HG03135 (cell line): ENCODE measurements at regions not wholly inside any gene's neighbourhood (a gene's known extent, or its start where the extent isn't known, plus 50 kb on each side); places are given as distances from the start of the nearest gene placed in this dataset.

Source experiments
- ATAC-seq: cut with Tn5 transposase; IDR thresholded peaks from one replicate; pipeline ENCODE4 v1.9.1; 2021; ENCODE audit warnings: mild to moderate bottlenecking, moderate library complexity; ENCODE audit not compliant: unreplicated experiment

- ATAC-seq = no peak
These were observed 127.2 kb upstream of the STT3B start for GRCh38 chr3:31405515-31405914.

DNA sequence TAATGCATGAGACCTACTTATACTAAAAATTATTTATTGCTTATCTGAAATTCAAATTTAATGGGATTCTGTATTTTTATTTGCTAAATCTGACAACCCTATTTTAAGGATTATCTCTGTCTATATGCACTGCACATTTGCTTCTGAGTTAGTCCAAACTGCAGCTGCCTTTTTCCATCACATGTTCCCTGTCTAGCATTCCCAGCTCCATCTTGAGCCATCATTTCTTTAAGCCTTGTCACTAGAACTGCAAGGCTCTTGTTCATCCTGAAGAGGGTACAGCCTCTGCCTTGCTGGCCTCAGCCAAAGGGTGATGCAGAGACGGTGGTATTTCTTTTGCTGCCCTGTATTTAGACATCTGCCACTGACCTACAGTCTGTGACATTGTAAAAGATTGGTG is 125.8 kb upstream of the STT3B start:
- ATAC-seq = no peak

DNA sequence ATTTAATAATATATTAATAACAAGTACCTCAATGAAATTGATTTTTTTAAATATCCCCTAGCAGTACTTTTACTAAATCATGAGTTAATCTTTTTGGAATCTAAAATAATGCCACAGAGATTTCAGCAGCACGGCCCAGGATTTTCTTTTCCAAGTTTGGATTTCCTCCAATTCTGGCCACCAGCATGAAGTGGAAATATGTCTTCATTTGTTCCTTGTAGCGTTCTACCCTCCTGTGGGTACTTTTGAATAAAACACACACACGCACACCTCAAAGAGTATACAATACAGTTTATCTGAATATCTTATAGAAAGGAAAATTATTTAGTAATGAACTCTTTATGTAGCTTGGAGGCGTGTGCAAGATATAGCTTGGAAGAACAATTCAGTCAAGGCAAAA is 125.1 kb upstream of the STT3B start:
- ATAC-seq = no peak

- no peak for ATAC-seq
These were observed 124.0 kb upstream of the STT3B start for GRCh38 chr3:31408720-31409119.

DNA sequence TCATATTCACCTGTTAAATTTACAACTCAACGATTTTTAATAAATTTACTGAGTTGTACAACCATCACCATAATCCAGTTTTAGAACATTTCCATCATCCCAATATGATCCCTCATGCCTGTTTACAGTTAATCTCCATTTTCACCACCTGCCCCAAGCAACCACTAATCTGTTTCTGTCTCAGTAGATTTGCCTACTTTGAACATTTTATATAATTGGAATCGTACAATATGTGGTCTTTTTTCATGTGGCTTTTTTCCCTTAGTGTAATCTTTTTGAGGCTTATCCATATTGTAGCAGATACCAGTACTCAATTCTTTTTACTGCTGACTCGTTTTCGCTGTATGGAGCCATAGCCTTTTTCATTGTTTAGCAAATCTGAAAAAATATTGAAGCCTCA is 123.3 kb upstream of the STT3B start:
- ATAC-seq = no peak

- no peak for ATAC-seq
These were observed 122.9 kb upstream of the STT3B start for GRCh38 chr3:31409866-31410265.

DNA sequence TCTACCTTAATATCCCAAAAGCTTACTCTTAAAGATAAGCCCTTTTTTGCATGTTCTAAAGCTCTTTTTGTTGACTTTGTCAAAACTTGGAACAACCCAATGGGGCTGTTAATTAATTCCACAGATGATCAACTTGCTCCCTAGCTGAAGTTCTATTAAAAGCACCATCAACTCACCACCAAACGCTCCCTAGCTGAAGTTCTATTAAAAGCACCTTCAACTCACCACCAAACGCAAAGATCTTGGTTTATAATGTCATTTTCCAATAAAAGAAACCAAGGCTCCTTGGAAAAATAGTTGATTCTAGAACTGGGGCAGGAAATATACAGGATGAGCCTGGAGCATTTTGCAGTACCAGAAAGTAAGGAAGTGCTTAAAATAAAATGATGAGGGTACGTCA is 122.3 kb upstream of the STT3B start:
- no peak for ATAC-seq

- ATAC-seq = no peak
These were observed 119.9 kb upstream of the STT3B start for GRCh38 chr3:31412832-31413231.

DNA sequence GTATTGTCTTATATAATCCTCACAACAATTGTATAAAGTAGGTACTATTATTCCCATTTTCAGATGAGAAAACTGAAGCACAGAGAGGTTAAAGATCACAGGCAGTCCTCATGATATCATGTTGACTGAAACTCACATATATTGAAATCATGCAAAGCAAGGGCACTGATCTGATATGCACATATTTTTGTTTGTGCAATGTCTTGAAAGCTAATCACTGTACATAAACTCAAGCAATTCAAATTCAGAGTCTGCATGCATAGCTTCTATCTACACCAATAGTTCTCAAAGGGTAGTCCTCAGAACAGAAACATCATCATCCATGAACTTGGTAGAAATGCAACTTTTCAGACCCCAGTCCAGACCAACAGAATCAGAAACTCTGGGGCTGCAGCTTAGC is 119.2 kb upstream of the STT3B start:
- no peak for ATAC-seq

GRCh38 chr3:31416980-31417379 is 115.7 kb upstream of the STT3B start:
- ATAC-seq = no peak

DNA sequence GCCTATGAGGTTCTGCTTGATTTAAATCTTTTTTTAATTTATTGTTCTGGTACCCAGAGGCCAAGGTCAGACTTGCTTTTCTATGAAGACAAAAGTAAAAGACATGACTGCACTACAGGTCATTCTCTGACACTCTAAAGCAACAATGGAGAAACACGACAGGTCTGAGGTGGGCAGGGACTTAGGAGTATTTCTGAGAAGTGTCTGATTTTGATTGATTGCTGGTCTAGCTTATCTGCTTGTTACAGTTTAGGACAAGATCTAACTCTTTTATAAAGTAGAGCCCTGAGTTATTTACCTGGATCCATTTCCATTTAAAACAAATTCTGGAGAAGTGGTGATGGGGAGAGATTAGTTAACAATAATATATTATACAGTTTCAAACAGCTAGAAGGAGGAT is 115.2 kb upstream of the STT3B start:
- no peak for ATAC-seq

- no peak for ATAC-seq
These were observed 112.4 kb upstream of the STT3B start for GRCh38 chr3:31420311-31420710.

- no peak for ATAC-seq
These were observed 111.2 kb upstream of the STT3B start for GRCh38 chr3:31421314-31422048.

- no peak for ATAC-seq
These were observed 110.5 kb upstream of the STT3B start for GRCh38 chr3:31422237-31422636.

DNA sequence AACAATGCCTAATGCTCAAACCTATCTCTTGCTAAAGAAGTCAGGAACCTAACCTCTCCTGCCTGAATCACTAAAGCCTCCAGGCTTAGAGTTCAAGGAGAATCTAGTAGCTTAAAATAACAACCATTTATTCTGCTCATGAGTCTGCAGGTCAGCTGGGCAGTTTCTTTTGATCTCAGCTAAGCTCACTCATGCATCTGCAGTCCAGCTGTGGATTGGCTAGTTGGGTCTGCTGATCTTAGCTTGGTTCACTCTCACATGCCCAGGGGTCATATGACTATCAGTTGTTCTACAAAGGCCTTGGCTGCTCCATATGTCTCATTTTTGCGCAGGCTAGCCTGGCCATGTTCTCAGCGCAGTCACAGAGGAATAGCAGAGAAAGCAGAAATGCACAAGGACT is 109.2 kb upstream of the STT3B start:
- no peak for ATAC-seq

DNA sequence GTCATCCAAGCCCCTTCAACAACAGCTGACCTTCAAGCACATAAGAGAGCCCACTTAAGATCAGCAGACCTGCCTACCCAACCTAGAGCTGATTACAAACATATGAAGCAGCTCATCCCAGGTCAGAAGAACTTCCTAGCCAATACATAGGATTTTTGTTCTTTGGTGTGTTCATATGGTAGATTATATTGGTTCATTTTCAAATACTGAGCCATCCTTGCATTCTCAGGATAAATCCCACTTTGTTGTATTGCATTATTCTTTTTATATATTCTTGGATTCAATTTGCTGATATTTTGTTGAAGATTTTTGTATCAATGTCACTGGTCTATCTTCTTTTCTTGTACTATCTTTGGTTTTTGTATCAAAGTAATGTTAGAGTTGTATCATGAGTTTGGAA is 107.3 kb upstream of the STT3B start:
- ATAC-seq = no peak

- no peak for ATAC-seq
These were observed 105.1 kb upstream of the STT3B start for GRCh38 chr3:31427623-31428022.

GRCh38 chr3:31431321-31431720 is 101.4 kb upstream of the STT3B start:
- no peak for ATAC-seq

- no peak for ATAC-seq
These were observed 99.6 kb upstream of the STT3B start for GRCh38 chr3:31432897-31433678.

- ATAC-seq = no peak
These were observed 99.1 kb upstream of the STT3B start for GRCh38 chr3:31433679-31433992.

DNA sequence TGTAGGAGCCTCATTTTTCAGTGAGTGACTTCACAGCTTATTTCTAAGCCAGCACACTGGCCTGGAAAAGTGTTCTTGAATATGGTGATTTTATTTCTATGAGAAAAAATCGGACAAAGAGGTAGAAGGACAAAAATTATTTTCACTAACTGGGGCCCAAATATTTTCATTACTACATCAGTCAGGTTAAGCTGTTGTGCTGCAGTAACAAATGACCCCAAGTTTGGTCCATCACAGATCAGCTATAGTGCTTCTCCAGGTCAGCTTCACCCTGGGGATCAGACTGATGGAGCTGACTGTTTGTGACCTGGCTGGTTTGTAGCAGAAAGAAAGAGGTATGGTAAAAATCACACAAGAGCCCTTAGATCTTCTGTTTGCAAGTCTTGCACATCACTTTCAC is 97.9 kb upstream of the STT3B start:
- ATAC-seq = no peak

DNA sequence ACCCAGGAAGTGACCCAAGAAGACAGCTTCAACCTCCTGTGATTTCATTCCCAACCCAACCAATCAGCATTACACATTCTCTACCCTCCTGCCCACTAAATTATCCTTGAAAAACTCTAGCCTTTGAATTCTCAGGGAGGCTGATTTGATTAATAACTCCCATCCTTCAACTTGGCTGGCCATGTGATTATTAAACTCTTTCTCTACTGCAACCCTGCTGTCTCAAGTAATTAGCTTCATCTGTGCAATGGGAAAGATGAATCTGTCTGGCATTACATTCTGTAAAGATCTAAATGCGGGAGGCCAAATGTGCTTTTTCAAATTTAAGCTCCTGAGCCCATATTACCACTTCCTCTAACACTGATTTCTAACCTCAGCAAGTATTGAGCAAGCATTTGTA is 95.9 kb upstream of the STT3B start:
- no peak for ATAC-seq

GRCh38 chr3:31438742-31439141 is 94.0 kb upstream of the STT3B start:
- ATAC-seq = no peak
